Activated naive CD8-positive, alpha-beta T cell treated with anti-CD3 and anti-CD28 coated beads for 36 hours (primary cell): ENCODE measurements at regions not wholly inside any gene's neighbourhood (a gene's known extent, or its start where the extent isn't known, plus 50 kb on each side); places are given as distances from the start of the nearest gene placed in this dataset.

ENCODE experiments used
- DNase-seq: peaks from one replicate; pipeline ENCODE4 v3.0.0; 2021
- H3K27ac Mint-ChIP-seq: one replicate; pipeline ENCODE4 v1.8.0; 2022; ENCODE audit warnings: mild to moderate bottlenecking, moderate library complexity, mixed read lengths
- H3K27me3 Mint-ChIP-seq: one replicate; pipeline ENCODE4 v1.8.0; 2022; ENCODE audit warnings: mild to moderate bottlenecking, mixed read lengths
- H3K36me3 Mint-ChIP-seq: one replicate; pipeline ENCODE4 v1.8.0; 2021; ENCODE audit warnings: mild to moderate bottlenecking, mixed read lengths
- H3K4me1 Mint-ChIP-seq: one replicate; pipeline ENCODE4 v1.8.0; 2021; ENCODE audit warnings: mixed read lengths
- H3K4me3 Mint-ChIP-seq: one replicate; pipeline ENCODE4 v1.8.0; 2022; ENCODE audit warnings: mild to moderate bottlenecking, moderate library complexity, mixed read lengths
- H3K9me3 Mint-ChIP-seq: one replicate; pipeline ENCODE4 v1.8.0; 2022; ENCODE audit warnings: mixed read lengths

GRCh38 chr4:121238461-121238860, 74.3 kb upstream of the TNIP3 start:
- Mint-ChIP-seq H3K27me3 (no peaks in the 10 kb centered on the region), H3K36me3 (no peaks in the 10 kb centered on the region), H3K27ac (no peak overlapping the region), H3K4me1 (peaks cover 1% of the 10 kb centered on the region), H3K4me3 (no peak overlapping the region), H3K9me3 (no peaks in the 10 kb centered on the region)
- no peak for DNase-seq

DNA sequence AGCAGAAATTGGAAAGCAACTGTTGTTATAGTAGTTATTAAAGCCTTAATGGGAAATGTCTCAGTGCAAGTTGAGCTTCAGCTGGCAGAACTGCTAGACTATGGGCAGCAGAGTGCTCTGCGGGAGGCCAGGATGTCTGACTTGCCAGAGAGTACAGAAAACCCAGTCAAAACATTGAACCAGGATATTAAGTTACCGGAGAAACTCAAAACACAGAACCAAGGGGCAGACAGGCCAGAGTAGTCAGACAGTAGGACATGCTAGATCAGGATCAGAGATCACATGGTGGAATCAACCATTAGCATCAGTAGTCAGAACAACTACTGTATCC, 72.9 kb upstream of the TNIP3 start:
- Mint-ChIP-seq H3K4me3 (no peak overlapping the region), H3K27me3 (no peaks in the 10 kb centered on the region), H3K9me3 (no peaks in the 10 kb centered on the region), H3K27ac (no peak overlapping the region), H3K36me3 (no peaks in the 10 kb centered on the region), H3K4me1 (no peaks in the 10 kb centered on the region)
- DNase-seq, result no peak

DNA sequence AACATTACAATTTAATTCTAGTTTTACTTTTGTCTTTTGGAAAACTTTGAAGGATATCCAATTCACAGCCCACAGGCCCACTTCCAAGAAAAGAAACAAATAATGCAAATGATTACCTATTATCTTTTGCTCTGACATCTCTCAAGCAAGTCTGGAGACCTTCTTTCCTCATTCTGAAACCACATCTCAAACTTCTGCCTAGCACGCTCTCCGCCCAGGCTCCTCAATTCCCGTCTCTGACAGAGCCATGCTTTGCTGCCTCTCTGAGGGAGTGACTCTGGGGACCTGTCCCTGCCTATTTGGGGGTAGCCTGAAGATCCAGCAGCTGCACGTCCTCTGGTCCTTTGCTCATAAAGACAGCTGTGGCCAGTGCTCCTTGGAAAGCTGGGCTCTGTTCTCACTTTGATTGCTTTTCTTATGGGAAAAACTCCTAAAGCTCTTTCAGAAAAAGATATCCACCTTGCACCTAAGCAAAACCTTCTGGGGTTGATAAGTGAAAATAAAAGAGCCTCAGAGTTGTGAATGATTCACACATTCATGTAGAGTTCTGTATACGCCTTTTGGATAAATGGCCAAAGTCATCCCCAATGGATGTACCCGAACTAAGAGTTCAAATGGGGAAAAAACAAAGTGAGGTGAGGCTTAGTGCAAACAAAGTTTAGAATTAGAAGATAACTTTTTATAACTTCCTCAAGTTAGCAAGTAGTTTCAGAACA, 72.4 kb upstream of the TNIP3 start:
- Mint-ChIP-seq H3K27me3 (no peaks in the 10 kb centered on the region), H3K27ac (no peak overlapping the region), H3K4me3 (no peak overlapping the region), H3K36me3 (no peaks in the 10 kb centered on the region), H3K9me3 (no peaks in the 10 kb centered on the region), H3K4me1 (no peaks in the 10 kb centered on the region)
- no peak for DNase-seq

DNA sequence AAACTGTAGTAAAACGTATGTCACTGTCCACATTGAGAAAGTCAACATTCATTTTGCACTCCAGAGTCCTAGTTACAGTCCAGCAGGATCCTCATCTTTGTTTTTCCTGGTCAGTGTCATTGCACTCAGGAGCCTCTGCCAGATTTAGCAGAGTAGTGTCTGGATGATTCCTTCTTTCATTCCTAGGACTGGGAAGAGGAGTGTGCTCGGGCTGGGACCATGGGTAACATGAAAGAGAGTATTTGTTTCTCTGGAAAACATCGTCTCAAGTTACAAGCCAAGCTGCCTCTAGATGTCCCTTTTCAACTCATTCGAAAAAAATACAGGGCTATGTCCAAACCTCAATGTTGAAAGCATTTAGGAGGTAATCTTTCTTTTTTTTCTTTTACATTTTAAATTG, 69.9 kb upstream of the TNIP3 start:
- no peaks in the 10 kb centered on the region for H3K27me3 Mint-ChIP-seq
- H3K9me3 Mint-ChIP-seq, result no peaks in the 10 kb centered on the region
- H3K4me1 Mint-ChIP-seq, result peaks cover 4% of the 10 kb centered on the region
- no peak overlapping the region for H3K4me3 Mint-ChIP-seq
- no peak overlapping the region for H3K27ac Mint-ChIP-seq
- H3K36me3 Mint-ChIP-seq, result no peaks in the 10 kb centered on the region
- no peak for DNase-seq

DNA sequence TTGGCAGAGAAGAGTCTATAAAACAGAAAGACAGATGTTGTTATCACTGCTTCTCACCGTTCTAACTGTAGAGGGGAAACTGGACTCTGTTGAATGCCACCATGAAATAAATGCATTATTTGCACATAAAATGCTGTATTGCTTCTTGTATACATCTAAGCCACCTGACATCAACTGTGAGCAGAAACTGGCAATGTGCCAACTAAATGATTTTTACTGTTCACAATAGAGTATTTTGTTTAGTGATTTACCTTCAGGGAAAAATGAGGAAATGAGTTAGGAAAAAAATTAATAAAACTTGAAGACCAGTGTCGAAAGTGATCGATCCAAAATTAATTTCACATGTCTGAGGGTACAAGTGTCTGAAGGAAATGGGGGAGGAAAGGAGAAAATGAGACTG, 65.9 kb upstream of the TNIP3 start:
- Mint-ChIP-seq H3K4me3 (no peak overlapping the region), H3K36me3 (no peaks in the 10 kb centered on the region), H3K4me1 (peaks cover 30% of the 10 kb centered on the region), H3K27me3 (no peaks in the 10 kb centered on the region), H3K27ac (peak overlapping the region; percentile 26), H3K9me3 (no peaks in the 10 kb centered on the region)
- DNase-seq, result no peak

DNA sequence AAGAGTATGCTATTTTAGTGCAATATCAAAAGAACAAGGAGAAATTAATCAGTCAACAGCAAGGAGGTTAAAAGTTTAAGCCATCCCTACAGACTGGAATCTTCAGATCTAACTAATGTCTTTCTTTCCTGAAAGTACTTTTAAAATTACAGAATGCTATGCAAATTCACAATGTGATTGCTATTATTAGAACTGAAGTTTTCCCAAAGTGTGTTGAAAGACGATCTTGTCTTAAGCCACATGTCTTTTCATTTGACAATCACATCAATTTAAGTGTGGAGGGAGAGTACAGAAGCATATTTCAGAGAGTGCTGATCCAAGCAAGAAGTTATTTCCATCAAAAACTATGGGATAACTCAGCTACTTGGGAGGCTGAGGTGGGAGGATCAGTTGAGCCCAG, 64.7 kb upstream of the TNIP3 start:
- Mint-ChIP-seq H3K9me3 (no peaks in the 10 kb centered on the region), H3K4me3 (no peak overlapping the region), H3K4me1 (peaks cover 30% of the 10 kb centered on the region), H3K36me3 (no peaks in the 10 kb centered on the region), H3K27ac (no peak overlapping the region), H3K27me3 (peaks cover under 1% of the 10 kb centered on the region)
- DNase-seq, result no peak

DNA sequence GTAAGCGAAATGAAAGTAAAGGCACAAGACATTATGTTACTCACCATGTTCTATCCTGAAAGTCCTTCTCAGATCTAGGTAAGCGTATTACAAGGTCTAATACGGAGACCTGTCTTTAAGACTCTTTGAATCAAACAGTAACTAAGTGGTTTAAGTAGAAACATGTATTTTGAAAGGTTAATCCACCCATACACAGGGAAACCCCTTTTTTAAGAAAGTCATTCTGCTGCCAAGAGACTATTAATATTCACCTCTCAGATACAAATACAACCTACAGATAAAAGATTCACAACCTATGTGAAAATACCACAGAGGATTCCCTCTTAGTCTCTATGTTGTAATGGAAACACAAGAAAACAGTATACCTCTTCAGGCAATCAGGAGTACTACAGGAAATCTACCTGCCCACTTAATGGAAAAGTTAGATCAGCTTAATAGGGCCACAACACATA, 63.2 kb upstream of the TNIP3 start:
- Mint-ChIP-seq H3K27me3 (peaks cover 4% of the 10 kb centered on the region), H3K36me3 (no peaks in the 10 kb centered on the region)

GRCh38 chr4:121226362-121226761, 62.2 kb upstream of the TNIP3 start:
- Mint-ChIP-seq H3K36me3 (no peaks in the 10 kb centered on the region), H3K27me3 (peaks cover 4% of the 10 kb centered on the region), H3K4me1 (peaks cover 44% of the 10 kb centered on the region), H3K4me3 (peak overlapping the region; percentile 44), H3K9me3 (no peaks in the 10 kb centered on the region), H3K27ac (peak overlapping the region; percentile 34)
- DNase-seq, result no peak

More for the DNA sequence above, 63.2 kb upstream of the TNIP3 start:
- Mint-ChIP-seq H3K9me3 (no peaks in the 10 kb centered on the region), H3K27ac (peak overlapping the region; percentile 72), H3K4me1 (peaks cover 34% of the 10 kb centered on the region), H3K4me3 (peak overlapping the region; percentile 67)
- DNase-seq, result no peak

DNA sequence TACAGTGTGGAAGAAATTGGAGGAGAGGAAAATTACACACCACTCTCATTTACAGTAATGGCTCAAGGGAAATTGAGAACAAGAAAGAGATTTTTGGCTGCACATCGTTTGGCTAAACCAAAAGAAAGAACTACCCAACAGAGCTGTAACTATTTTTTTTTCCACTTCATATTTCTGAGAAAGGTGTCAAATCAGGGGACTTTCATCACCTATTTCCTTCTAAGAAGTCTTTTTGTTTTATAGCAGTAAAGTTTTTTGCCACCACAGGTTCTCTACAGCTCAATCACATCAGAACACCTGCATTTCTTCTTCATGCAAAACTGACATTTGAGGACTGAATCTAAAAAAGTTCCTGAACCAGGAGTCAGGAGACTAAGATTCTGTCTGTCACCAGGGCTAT, 57.5 kb upstream of the TNIP3 start:
- peaks cover 9% of the 10 kb centered on the region for H3K27me3 Mint-ChIP-seq
- H3K27ac Mint-ChIP-seq, result peak overlapping the region; percentile 54
- H3K36me3 Mint-ChIP-seq, result no peaks in the 10 kb centered on the region
- H3K9me3 Mint-ChIP-seq, result no peaks in the 10 kb centered on the region
- no peak for DNase-seq
- no peak overlapping the region for H3K4me3 Mint-ChIP-seq
- peaks cover 33% of the 10 kb centered on the region for H3K4me1 Mint-ChIP-seq

- DNase-seq, result no peak
- Mint-ChIP-seq H3K27me3 (peaks cover 9% of the 10 kb centered on the region), H3K36me3 (no peaks in the 10 kb centered on the region), H3K4me3 (no peak overlapping the region), H3K9me3 (no peaks in the 10 kb centered on the region), H3K4me1 (peaks cover 31% of the 10 kb centered on the region), H3K27ac (peak overlapping the region; percentile 54)
Measured at GRCh38 chr4:121221201-121221600, 57.1 kb upstream of the TNIP3 start.

GRCh38 chr4:121220698-121221097, 56.6 kb upstream of the TNIP3 start:
- H3K4me1 Mint-ChIP-seq, result peaks cover 27% of the 10 kb centered on the region
- no peaks in the 10 kb centered on the region for H3K9me3 Mint-ChIP-seq
- H3K27ac Mint-ChIP-seq, result no peak overlapping the region
- no peak overlapping the region for H3K4me3 Mint-ChIP-seq
- DNase-seq, result no peak
- H3K27me3 Mint-ChIP-seq, result peaks cover 9% of the 10 kb centered on the region
- no peaks in the 10 kb centered on the region for H3K36me3 Mint-ChIP-seq

- peaks cover 9% of the 10 kb centered on the region for H3K27me3 Mint-ChIP-seq
- no peaks in the 10 kb centered on the region for H3K36me3 Mint-ChIP-seq
- no peaks in the 10 kb centered on the region for H3K9me3 Mint-ChIP-seq
- H3K4me3 Mint-ChIP-seq, result no peak overlapping the region
- H3K27ac Mint-ChIP-seq, result no peak overlapping the region
- DNase-seq, result no peak
- peaks cover 25% of the 10 kb centered on the region for H3K4me1 Mint-ChIP-seq
Measured at GRCh38 chr4:121219227-121219626, 55.1 kb upstream of the TNIP3 start.

- Mint-ChIP-seq H3K27ac (no peak overlapping the region), H3K4me3 (no peak overlapping the region), H3K4me1 (peaks cover 26% of the 10 kb centered on the region), H3K36me3 (peaks cover 2% of the 10 kb centered on the region), H3K27me3 (peaks cover 5% of the 10 kb centered on the region), H3K9me3 (no peaks in the 10 kb centered on the region)
- no peak for DNase-seq
Measured at GRCh38 chr4:121217351-121217750, 53.2 kb upstream of the TNIP3 start.

DNA sequence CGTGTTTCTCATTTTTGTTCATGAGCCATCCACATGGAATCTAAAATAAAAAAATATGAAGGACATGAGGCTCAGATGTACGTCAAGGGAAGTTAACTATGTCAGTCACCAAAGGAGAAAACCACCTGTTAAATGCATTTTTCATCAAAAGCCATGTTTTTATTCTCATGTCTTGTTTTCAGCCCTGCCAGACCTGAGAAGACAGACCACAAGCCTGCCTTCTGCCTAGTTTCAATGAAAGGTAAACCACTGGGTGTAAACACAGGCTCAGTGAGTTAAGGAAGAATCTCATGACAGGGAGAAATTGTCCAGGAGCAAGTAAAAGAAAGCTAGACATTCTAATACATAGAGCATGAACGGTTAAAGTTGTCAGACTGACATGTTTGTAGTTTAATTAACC, 52.3 kb upstream of the TNIP3 start:
- peaks cover 17% of the 10 kb centered on the region for H3K4me1 Mint-ChIP-seq
- no peak overlapping the region for H3K27ac Mint-ChIP-seq
- peaks cover 2% of the 10 kb centered on the region for H3K36me3 Mint-ChIP-seq
- H3K27me3 Mint-ChIP-seq, result peaks cover 5% of the 10 kb centered on the region
- no peak for DNase-seq
- H3K4me3 Mint-ChIP-seq, result no peak overlapping the region
- H3K9me3 Mint-ChIP-seq, result no peaks in the 10 kb centered on the region

GRCh38 chr4:121213940-121214339, 49.8 kb upstream of the TNIP3 start:
- H3K4me3 Mint-ChIP-seq, result no peak overlapping the region
- no peaks in the 10 kb centered on the region for H3K9me3 Mint-ChIP-seq
- H3K27ac Mint-ChIP-seq, result no peak overlapping the region
- peaks cover 2% of the 10 kb centered on the region for H3K36me3 Mint-ChIP-seq
- H3K27me3 Mint-ChIP-seq, result peaks cover 5% of the 10 kb centered on the region
- no peak for DNase-seq
- peaks cover 9% of the 10 kb centered on the region for H3K4me1 Mint-ChIP-seq
